ENCODE measurements at regions not wholly inside any gene's neighbourhood (a gene's known extent, or its start where the extent isn't known, plus 50 kb on each side); places are given as distances from the start of the nearest gene placed in this dataset.
"Not testable (repeated sequence)": the region's sequence is repeated elsewhere in the genome, so short reads cannot be mapped to it uniquely, and the experiment has no call there.

DNA sequence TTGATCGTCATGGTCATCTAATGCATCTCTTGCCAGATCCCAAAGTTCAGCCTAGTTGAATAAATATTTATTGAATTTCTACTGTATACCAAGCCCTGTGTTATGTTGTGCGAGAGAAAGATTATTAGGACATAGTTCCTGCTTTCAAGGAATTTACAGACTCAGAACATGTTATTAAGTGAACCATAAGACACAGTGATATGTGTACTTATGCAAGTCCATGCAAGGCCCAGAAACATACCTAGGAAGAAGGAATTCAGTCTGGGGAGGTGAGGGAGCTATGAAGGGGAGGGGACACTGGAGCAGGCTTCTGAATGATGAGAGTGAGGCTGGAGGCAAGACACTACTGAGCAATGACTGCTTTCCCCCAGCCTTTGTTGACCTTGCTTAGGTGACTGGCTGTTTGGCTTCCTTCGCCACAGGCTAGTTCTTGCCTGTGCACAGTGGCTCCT, 81.4 kb downstream of the ACAA2 start:
- Mint-ChIP-seq H3K4me3 (no peak overlapping the region), H3K9me3 (no peaks in the 10 kb centered on the region), H3K27ac (no peak overlapping the region), H3K27me3 (peaks cover 12% of the 10 kb centered on the region), H3K4me1 (no peaks in the 10 kb centered on the region)
- DNase-seq (no peak), ATAC-seq (no peak)

DNA sequence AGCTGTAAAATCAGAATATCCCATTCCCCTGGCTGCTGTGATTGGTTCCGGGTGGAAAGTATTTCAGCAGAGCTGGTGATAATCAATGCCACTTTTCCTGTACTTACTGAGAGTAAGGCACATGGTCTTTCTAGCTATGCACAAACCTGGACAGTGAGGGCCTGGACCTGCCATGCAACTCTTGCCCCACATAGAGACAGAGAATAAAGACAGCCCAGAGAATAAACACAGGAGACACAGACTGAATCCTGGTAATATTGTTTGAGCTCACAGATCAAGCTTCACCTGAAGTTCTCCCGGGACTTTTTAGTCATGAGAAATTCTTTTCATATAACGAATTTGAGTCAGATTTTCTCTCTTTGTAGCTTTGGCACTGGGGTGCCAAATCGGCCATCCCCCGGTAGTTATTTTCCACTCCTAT, 81.9 kb downstream of the ACAA2 start:
- ATAC-seq, result no peak

DNA sequence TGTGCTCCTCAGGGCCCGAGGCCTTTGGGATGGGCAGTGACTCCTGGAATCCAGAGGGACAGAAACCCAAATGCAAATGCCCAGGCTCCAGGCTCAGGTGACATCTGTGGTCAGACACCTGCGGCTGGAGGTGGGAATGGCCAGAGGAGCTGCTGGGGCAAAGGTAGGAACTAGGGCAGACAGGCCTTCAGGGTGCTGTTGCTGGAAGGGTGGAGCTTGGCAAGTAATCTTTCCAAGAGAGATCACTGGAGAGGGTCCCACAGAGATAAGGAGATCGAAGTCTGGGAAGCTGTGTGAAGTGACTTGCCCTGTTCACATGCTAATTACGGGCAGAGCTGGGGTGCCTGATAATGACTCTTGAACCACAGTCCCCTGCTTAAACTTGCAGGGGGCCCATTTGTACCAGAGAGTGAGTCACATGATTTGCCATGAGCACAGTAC, 82.4 kb downstream of the ACAA2 start:
- H3K4me3 Mint-ChIP-seq, result no peak overlapping the region
- H3K27me3 Mint-ChIP-seq, result peaks cover 2% of the 10 kb centered on the region
- no peak for DNase-seq
- no peaks in the 10 kb centered on the region for H3K9me3 Mint-ChIP-seq
- no peaks in the 10 kb centered on the region for H3K4me1 Mint-ChIP-seq
- ATAC-seq, result no peak
- H3K27ac Mint-ChIP-seq, result no peak overlapping the region

More for the DNA sequence above, 81.9 kb downstream of the ACAA2 start:
- H3K4me1 Mint-ChIP-seq, result no peaks in the 10 kb centered on the region
- no peaks in the 10 kb centered on the region for H3K9me3 Mint-ChIP-seq
- peaks cover 7% of the 10 kb centered on the region for H3K27me3 Mint-ChIP-seq
- H3K4me3 Mint-ChIP-seq, result no peak overlapping the region
- no peak overlapping the region for H3K27ac Mint-ChIP-seq
- DNase-seq, result no peak

DNA sequence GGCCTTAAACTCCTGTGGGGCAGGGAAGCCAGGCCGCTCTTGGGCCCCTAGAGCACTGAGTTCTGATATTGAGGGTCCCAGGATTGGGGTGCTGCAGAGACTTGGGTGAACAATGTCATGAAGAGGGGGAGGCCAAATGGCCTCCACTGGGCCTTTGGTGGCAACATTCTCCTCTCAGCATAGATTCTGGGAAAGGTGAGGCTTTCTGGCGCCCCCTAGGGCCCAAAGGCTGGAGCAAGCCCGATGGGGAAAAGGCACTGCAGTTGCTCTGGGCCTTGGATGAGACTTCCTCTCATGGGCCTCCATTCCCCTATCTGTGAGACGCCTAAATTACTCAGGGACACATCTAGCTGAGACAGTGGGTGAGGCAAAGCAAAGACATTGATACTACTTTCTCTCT, 84.8 kb downstream of the ACAA2 start:
- ATAC-seq, result no peak
- peak; percentile 43 to 53 for DNase-seq

DNA sequence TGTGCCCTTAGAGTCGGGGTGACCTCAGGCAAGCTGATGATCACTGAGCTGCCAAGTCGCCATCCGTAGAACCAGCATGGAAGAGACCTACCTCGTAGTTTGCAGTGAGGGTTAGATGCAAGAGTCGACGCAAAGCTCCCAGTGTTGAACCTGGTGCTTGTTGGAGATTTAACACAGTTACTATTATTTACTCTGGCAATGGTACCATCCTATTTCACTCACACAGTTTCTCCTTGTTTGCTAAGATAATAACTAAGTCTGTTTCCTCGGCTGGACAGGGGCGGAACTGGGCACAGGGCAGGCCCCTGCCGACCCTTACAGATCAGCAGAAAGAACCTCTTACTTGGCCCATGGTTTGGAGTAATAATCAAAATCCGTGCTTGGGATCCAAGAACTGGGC, 85.5 kb downstream of the ACAA2 start:
- no peak overlapping the region for H3K4me3 Mint-ChIP-seq
- H3K4me1 Mint-ChIP-seq, result peaks cover 11% of the 10 kb centered on the region
- H3K27ac Mint-ChIP-seq, result no peak overlapping the region
- peaks cover 15% of the 10 kb centered on the region for H3K27me3 Mint-ChIP-seq
- DNase-seq (no peak), ATAC-seq (no peak)
- H3K9me3 Mint-ChIP-seq, result no peaks in the 10 kb centered on the region

More for the DNA sequence above, 84.8 kb downstream of the ACAA2 start:
- Mint-ChIP-seq H3K27ac (no peak overlapping the region), H3K9me3 (no peaks in the 10 kb centered on the region), H3K4me3 (no peak overlapping the region), H3K27me3 (peaks cover 7% of the 10 kb centered on the region), H3K4me1 (peaks cover 7% of the 10 kb centered on the region)

DNA sequence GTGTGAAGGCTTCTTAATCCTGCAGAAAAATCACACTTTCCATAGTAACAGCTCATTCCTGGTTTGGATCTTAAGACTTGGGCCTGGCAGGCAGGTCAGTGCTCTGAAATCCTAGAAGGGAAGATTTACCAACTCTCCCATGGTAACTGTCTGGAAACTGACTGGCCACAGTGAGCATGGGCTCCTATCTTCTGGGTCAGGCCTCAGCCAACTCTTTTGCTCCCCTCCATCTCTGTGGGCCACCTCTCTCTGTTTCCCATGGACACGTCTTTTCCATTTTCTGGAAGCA, 86.7 kb downstream of the ACAA2 start:
- H3K9me3 Mint-ChIP-seq, result no peaks in the 10 kb centered on the region
- peaks cover 24% of the 10 kb centered on the region for H3K27me3 Mint-ChIP-seq
- H3K27ac Mint-ChIP-seq, result no peak overlapping the region
- ATAC-seq (no peak), DNase-seq (no peak)
- no peak overlapping the region for H3K4me3 Mint-ChIP-seq
- peaks cover 11% of the 10 kb centered on the region for H3K4me1 Mint-ChIP-seq

DNA sequence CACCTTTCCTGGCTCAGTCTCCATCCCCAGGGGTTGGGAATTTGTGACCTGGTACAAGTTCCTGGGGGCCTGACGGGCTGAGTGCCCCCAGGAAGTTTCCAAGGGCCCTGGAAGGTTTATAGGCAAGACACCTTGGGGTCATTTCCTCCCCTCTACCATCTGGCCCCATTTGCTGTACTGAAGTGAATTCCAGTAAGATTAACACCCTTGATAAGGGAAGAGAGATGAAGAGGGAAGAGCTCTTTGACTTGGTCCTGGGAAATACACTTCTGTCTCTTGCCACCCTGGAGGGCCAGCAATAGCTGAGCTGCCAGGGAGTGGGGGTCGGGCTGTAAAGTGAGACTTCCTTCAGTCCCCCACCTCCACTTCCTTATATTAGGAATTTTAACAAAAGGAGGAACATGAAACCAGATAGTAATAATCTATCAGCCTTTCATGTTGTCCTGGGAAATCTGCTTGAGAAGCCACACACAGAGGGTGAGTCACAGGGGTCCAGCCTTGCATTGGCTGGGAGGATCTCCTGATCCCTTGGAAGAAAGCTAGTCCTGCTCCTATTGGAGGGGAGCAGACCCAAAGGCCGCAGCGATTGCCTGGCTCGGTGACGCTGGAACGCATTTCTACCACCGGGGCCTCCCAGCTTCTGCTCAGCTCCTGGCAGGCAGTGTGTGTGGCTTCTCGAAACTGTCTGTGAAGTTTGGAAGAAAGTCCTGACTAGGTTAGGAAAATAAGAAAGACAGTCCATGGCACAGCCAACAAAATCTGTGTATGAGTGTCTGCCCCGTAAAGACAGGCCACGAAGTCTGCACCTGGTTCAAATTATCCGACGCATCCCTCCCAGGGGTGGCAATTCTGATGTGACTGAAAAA, 87.3 kb downstream of the ACAA2 start:
- H3K9me3 Mint-ChIP-seq, result no peaks in the 10 kb centered on the region
- no peak overlapping the region for H3K4me3 Mint-ChIP-seq
- peaks cover 11% of the 10 kb centered on the region for H3K4me1 Mint-ChIP-seq
- peaks cover 28% of the 10 kb centered on the region for H3K27me3 Mint-ChIP-seq
- no peak for ATAC-seq
- H3K27ac Mint-ChIP-seq, result peak overlapping the region in 1 of 2 donors; percentile 7
- DNase-seq, result no peak

DNA sequence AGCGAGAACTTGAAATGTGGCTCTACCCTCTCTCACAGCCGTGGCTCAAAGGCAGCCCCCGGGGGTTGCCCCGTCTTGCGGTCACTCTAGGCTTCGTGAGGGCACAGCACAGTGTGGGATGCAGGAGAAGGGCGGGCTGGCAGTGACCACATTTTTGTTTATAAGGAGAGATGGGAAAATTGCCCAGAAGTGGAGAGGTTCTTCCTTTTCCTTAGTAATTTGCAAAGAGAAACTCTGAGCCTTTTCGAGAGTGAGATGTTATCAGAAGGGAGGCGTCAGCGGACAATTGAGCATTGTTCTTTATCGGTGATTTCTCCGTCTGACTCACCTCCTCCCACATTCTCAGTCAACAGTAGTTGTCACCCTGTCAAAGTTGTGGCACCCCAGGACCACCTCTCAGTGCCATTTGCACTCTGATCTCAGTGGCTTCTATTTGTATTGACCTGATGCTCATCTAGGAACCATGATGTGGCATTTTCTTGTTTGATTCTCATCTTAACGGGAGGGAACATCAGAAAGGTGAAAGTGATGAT, 89.6 kb downstream of the ACAA2 start:
- DNase-seq, result peak; percentile 21 to 43

DNA sequence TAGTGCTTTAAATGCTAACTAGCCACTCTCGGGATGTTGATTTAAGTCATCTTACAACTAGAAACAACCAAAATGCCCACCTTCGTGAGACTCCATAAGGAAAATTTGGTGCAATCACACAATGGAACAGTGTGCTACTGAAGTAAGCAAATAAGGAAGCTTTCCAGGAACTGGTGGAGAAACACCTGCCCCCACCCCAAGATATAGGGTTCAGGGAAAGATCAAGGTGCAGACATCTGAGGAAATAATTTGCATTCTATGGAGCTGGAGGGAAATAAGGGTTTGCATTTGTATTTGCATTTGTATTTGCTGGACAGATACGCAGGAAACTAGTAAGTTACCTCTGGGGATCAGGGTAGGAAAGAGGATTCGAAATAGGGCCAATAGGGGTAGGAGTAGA, 90.9 kb downstream of the ACAA2 start:
- ATAC-seq (no peak), DNase-seq (no peak)
- Mint-ChIP-seq H3K4me1 (peaks cover 11% of the 10 kb centered on the region), H3K27ac (no peak overlapping the region), H3K9me3 (no peaks in the 10 kb centered on the region), H3K27me3 (peaks cover 35% of the 10 kb centered on the region), H3K4me3 (no peak overlapping the region)

More for the DNA sequence above, 89.6 kb downstream of the ACAA2 start:
- Mint-ChIP-seq H3K27ac (peak overlapping the region in 1 of 2 donors; percentile 55), H3K9me3 (no peaks in the 10 kb centered on the region), H3K4me3 (peak overlapping the region; percentile 62 to 64), H3K4me1 (peaks cover 11% of the 10 kb centered on the region), H3K27me3 (peaks cover 28% of the 10 kb centered on the region)
- ATAC-seq, result peak; percentile 96

DNA sequence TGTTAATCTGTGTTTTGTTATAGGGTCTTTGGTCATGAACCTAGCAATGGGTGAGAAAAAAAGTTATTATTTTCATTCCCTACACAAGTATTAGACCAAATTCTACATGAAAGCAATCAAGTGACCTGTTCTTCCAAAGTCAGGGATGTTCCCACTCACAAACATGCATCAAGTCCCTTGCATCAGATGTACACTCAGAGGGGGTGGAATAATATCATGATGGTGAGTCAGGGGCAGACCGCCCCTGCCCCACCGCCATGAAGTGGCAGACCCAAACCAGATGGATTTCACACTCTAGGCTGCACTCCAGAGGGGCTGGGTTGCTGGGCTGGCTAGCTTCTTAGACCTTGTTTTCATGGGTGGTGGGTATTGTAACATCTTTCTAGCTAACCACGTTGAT, 91.4 kb downstream of the ACAA2 start:
- Mint-ChIP-seq H3K9me3 (no peaks in the 10 kb centered on the region), H3K27me3 (peaks cover 36% of the 10 kb centered on the region), H3K4me3 (no peak overlapping the region), H3K4me1 (peaks cover 11% of the 10 kb centered on the region), H3K27ac (no peak overlapping the region)
- no peak for ATAC-seq
- no peak for DNase-seq

DNA sequence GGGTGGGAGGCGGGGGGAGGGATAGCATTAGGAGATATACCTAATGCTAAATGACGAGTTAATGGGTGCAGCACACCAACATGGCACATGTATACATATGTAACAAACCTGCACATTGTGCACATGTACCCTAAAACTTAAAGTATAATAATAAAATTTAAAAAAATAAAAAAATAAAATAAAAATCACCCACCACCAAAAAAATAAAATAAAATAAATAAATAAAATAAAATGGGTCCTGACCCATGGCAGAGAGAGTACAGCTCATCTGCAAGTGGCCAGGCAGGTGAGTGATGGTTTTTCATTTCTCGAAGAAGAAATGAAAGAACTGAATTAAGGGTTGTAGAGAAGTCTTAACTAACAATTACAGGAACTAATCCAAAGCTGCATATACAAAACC, 92.4 kb downstream of the ACAA2 start:
- H3K9me3 Mint-ChIP-seq, DNase-seq, H3K27ac Mint-ChIP-seq, H3K4me3 Mint-ChIP-seq, ATAC-seq: not testable (repeated sequence)
- peaks cover 36% of the 10 kb centered on the region for H3K27me3 Mint-ChIP-seq
- H3K4me1 Mint-ChIP-seq, result peaks cover 11% of the 10 kb centered on the region

DNA sequence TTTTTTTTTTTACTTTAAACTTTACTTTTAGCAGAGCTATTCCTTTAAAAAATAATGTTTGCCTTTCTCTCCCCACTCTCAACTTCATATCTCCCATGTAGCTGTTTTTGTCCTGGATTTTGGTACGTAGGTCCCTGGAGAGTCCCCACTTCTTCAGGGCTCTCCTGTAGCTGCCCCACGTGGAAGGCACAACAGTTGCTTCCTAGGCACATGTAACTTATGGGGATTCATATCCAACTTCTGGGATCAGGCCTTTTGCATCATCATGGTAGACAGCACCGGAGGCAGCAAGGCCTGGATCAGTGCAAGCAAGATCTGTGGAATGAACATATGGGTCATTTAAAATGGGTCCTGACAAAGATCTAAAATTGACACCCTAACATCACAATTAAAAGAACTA, 95.7 kb downstream of the ACAA2 start:
- Mint-ChIP-seq H3K4me1 (no peaks in the 10 kb centered on the region), H3K4me3 (no peak overlapping the region), H3K27ac (no peak overlapping the region), H3K27me3 (peaks cover 36% of the 10 kb centered on the region), H3K9me3 (peaks cover 7 to 10% of the 10 kb centered on the region in 2 donors)
- no peak for DNase-seq
- ATAC-seq, result no peak

DNA sequence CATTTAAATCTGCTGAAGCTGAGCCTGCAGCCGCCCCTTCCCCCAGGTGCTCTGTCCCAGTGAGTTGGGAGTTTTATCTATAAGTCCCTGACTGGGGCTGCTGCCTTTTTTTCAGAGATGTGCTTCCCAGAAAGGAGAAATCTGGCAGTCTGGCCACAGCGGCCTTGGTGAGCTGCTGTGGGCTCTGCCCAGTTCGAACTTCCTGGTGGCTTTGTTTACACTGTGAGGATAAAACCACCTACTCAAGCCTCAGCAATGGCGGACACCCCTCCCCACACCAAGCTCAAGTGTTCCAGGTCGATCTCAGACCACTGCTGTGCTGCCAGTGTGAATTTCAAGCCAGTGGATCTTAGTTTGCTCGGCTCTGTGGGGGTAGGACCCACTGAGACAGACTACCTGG, 97.3 kb downstream of the ACAA2 start:
- DNase-seq (no peak), ATAC-seq (no peak)
- Mint-ChIP-seq H3K27ac (no peak overlapping the region), H3K27me3 (peaks cover 28% of the 10 kb centered on the region), H3K4me1 (no peaks in the 10 kb centered on the region), H3K9me3 (peaks cover 7 to 10% of the 10 kb centered on the region in 2 donors), H3K4me3 (no peak overlapping the region)

DNA sequence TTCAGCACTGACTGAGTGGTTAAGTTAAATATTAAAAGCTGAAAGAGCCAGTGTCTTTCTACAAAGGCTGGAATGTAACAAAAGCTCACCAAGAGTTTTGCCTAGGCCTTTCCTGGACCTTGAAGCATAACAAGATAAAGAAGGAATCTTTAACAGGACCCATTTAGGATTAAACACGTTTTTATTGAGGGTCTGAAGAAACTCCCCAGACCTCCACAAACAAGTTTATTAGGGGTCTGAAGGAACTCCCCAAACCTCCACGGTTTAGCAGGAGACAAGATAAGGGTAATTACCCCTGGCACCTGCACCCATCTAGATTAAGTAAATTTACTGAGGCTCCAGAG, 104.0 kb downstream of the ACAA2 start:
- peaks cover 0 to 4% of the 10 kb centered on the region in 2 donors for H3K9me3 Mint-ChIP-seq

DNA sequence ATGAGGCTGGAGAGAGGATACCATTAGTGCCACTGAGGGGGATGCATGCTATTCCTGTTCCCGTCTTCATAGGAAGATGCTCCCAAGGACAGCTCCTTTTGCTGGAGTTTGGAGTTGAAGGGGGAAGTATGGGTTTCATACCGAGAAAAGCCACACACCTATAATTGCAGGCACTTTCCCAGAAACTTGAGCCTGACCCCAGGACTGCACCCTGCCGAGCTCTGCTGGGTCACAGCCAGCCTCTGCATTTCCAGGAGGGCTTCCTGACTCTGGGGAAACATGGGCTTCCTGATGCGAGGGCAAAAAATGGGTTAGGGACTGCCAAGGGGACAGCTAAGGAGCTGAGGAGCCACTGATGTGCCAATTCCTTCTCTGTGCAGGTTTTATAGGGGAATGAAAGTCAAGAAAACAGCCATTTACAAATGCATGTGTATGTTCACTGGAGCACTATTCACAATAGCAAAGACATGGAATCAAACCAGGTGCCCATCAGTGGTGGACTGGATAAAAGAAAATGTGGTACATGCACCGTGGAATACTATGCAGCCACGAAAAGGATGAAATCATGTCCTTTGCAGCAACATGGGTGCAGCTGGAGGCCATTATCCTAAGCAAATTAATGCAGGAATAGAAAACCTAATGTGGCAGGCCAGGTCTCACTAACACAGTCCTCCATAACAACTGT, 104.5 kb downstream of the ACAA2 start:
- Mint-ChIP-seq H3K27ac (peak overlapping the region in 1 of 2 donors; percentile 27), H3K4me1 (no peaks in the 10 kb centered on the region), H3K4me3 (no peak overlapping the region)

More for the DNA sequence above, 104.0 kb downstream of the ACAA2 start:
- no peak for ATAC-seq
- no peak for DNase-seq
- H3K27me3 Mint-ChIP-seq, result peaks cover 17% of the 10 kb centered on the region
- no peak overlapping the region for H3K27ac Mint-ChIP-seq
- no peaks in the 10 kb centered on the region for H3K4me1 Mint-ChIP-seq
- H3K4me3 Mint-ChIP-seq, result no peak overlapping the region

DNA sequence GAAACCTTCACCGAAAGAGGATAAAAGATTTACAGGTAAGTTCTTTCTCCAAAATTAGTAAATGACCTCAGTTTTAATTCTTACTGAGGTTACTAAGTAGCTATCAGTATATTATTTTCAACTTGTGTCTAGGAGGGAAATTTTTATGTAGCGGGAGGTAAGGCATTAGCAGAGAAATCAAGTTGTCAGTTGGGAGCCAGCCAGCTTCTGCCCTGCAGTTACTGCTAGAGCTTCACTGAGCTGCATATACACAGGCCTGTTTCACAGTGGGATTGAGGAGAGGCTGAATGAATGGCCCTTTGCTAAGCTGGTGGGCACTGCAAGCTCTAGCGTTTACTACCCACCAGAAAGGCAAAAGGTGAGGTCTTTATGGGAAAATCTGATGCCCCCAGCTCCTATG, 105.7 kb downstream of the ACAA2 start:
- Mint-ChIP-seq H3K27ac (no peak overlapping the region), H3K4me3 (no peak overlapping the region), H3K4me1 (no peaks in the 10 kb centered on the region), H3K27me3 (peaks cover 9% of the 10 kb centered on the region), H3K9me3 (no peaks in the 10 kb centered on the region)
- ATAC-seq, result no peak
- no peak for DNase-seq

More for the DNA sequence above, 104.5 kb downstream of the ACAA2 start:
- ATAC-seq, result no peak
- peaks cover 17% of the 10 kb centered on the region for H3K27me3 Mint-ChIP-seq
- DNase-seq, result no peak
- H3K9me3 Mint-ChIP-seq, result no peaks in the 10 kb centered on the region

Measured in stimulated activated naive CD8-positive, alpha-beta T cell treated with anti-CD3 and anti-CD28 coated beads, Interleukin-15, amount 100 ng/mL, for 72 hours (primary cell).